HCT116 (cell line): ENCODE measurements at regions not wholly inside any gene's neighbourhood (a gene's known extent, or its start where the extent isn't known, plus 50 kb on each side); places are given as distances from the start of the nearest gene placed in this dataset.

Experiments
- ATAC-seq: fragments of 200-7000 bp; cut with Tn5 transposase; 2 replicates; pipeline ENCODE4 v1.9.1; 2020; ENCODE audit warnings: mild to moderate bottlenecking, moderate library complexity
- BruUV-seq: library from RNA; stranded (reverse); fragments of 400-500 nt; replicated peaks from 2 replicates; lab custom pipeline; 2021; lab: Mats Ljungman, UMichigan
- CTCF ChIA-PET: fragments of 300-600 bp; sonication (Branson Sonifier 250); formaldehyde crosslinking; loops from one replicate; lab custom pipeline; 2021; ENCODE audit warnings: antibody characterized with exemption; lab: Charles Lee
- POLR2A ChIA-PET: fragments of 300-600, 350-600 bp; sonication (Branson Sonifier 250); formaldehyde crosslinking; loops from one replicate; lab custom pipeline; 2021; ENCODE audit warnings: antibody characterized with exemption; lab: Charles Lee
- RAD21 ChIA-PET, 2 experiments: fragments of 300-600 bp; sonication (Branson Sonifier 250); formaldehyde crosslinking; loops; one replicate each; lab custom pipeline; 2023; ENCODE audit warnings: low total read pairs in 2 of 2; ENCODE audit not compliant: uncharacterized antibody in 2 of 2, unreplicated experiment in 2 of 2, low non-redundant PET in 1 of 2; lab: Charles Lee
- DNase-seq: peaks from one replicate; pipeline ENCODE4 v3.0.0-alpha.2; 2010; ENCODE audit warnings: low read depth, low spot score
- H2AFZ ChIP-seq: fragments of 200-600 bp; shearing (Covaris generic), sonication (generic); 2 replicates; pipeline ENCODE4 v1.6.1; 2017; ENCODE audit warnings: low read depth, mixed run types, mixed read lengths, antibody characterized with exemption, low read length; ENCODE audit not compliant: poor library complexity, severe bottlenecking
- H3K27ac ChIP-seq: 2 replicates; pipeline ENCODE4 v1.5.1; 2012; ENCODE audit warnings: low read depth, low read length
- H3K27me3 ChIP-seq: fragments of 200-600 bp; sonication (generic); 2 replicates; pipeline ENCODE4 v1.6.1; 2016; ENCODE audit warnings: mixed run types, low read length, mixed read lengths; ENCODE audit not compliant: insufficient read depth
- H3K36me3 ChIP-seq, 2 experiments: fragments of 200-500 bp in 1 of 2; fragments of 200-600 bp in 1 of 2; sonication (Bioruptor generic) in 1 of 2; sonication (generic) in 1 of 2; 2 replicates each; pipeline versions ENCODE4 v1.5.1 to v1.6.1; 2014 to 2016; ENCODE audit warnings: low read length in 2 of 2, inconsistent platforms in 1 of 2, mixed read lengths in 1 of 2, mixed run types in 1 of 2; ENCODE audit not compliant: insufficient read depth in 2 of 2, control insufficient read depth in 1 of 2
- H3K4me1 ChIP-seq, 2 experiments: fragments of 200-600 bp in 1 of 2; sonication (generic) in 1 of 2; 2 replicates each; pipeline versions ENCODE4 v1.5.1 to v1.6.1; 2012 to 2017; ENCODE audit warnings: low read length in 2 of 2, inconsistent platforms in 1 of 2, mild to moderate bottlenecking in 1 of 2, mixed read lengths in 1 of 2, mixed run types in 1 of 2, moderate library complexity in 1 of 2; ENCODE audit not compliant: insufficient read depth in 2 of 2, control insufficient read depth in 1 of 2
- H3K4me2 ChIP-seq: fragments of 200-600 bp; sonication (generic); 2 replicates; pipeline ENCODE4 v1.6.1; 2017; ENCODE audit warnings: mixed run types, low read length, mixed read lengths
- H3K4me3 ChIP-seq, 2 experiments: fragments of 200-600 bp in 1 of 2; sonication (generic) in 1 of 2; replicated peaks in 1 of 2; 2 replicates each; pipeline ENCODE4 v1.5.1; 2011 to 2016; ENCODE audit warnings: low read length in 2 of 2, control low read depth in 1 of 2, low read depth in 1 of 2, mild to moderate bottlenecking in 1 of 2, mixed read lengths in 1 of 2, mixed run types in 1 of 2
- H3K79me2 ChIP-seq: fragments of 200-600 bp; sonication (generic); 2 replicates; pipeline ENCODE4 v1.6.1; 2017; ENCODE audit warnings: mild to moderate bottlenecking, mixed run types, low read length, moderate library complexity, mixed read lengths; ENCODE audit not compliant: insufficient read depth
- H3K9ac ChIP-seq: fragments of 200-600 bp; sonication (generic); 2 replicates; pipeline ENCODE4 v1.6.1; 2016; ENCODE audit warnings: low read length, mixed read lengths
- H3K9me2 ChIP-seq: fragments of 200-600 bp; sonication (generic), shearing (Covaris generic); 2 replicates; pipeline ENCODE4 v1.6.1; 2017; ENCODE audit warnings: mixed run types, mild to moderate bottlenecking, moderate library complexity; ENCODE audit not compliant: insufficient read depth
- H3K9me3 ChIP-seq, 2 experiments: fragments of 200-500 bp in 1 of 2; fragments of 200-600 bp in 1 of 2; sonication (Bioruptor generic) in 1 of 2; sonication (generic) in 1 of 2; 2 replicates each; pipeline ENCODE4 v1.6.1; 2014 to 2017; ENCODE audit warnings: low read length in 2 of 2, mixed read lengths in 2 of 2, inconsistent platforms in 1 of 2, low read depth in 1 of 2, mild to moderate bottlenecking in 1 of 2, mixed run types in 1 of 2, moderate library complexity in 1 of 2; ENCODE audit not compliant: control insufficient read depth in 1 of 2, insufficient read depth in 1 of 2
- H4K20me1 ChIP-seq: fragments of 200-600 bp; sonication (generic), shearing (Covaris generic); 2 replicates; pipeline ENCODE4 v1.6.1; 2017; ENCODE audit warnings: mixed run types, mild to moderate bottlenecking, moderate library complexity; ENCODE audit not compliant: insufficient read depth
- ELF1 ChIP-seq: IDR thresholded peaks from 2 replicates; pipeline ENCODE4 v1.6.1; 2012; ENCODE audit warnings: low read depth, borderline replicate concordance
- EZH2 ChIP-seq: fragments of 200-600 bp; sonication (generic); IDR thresholded peaks from 2 replicates; pipeline ENCODE4 v1.6.1; 2017; ENCODE audit warnings: antibody characterized with exemption, mixed run types
- FOSL1 ChIP-seq: IDR thresholded peaks from 2 replicates; pipeline ENCODE4 v1.6.1; 2012; ENCODE audit warnings: low read depth
- JUND ChIP-seq: IDR thresholded peaks from 2 replicates; pipeline ENCODE4 v1.6.1; 2012
- POLR2A ChIP-seq: IDR thresholded peaks from 2 replicates; pipeline ENCODE4 v1.7.0; 2011; ENCODE audit warnings: borderline replicate concordance; ENCODE audit not compliant: insufficient read depth, insufficient read length; ENCODE audit errors: extremely low read depth
- POLR2AphosphoS5 ChIP-seq: IDR thresholded peaks from 2 replicates; pipeline ENCODE4 v1.6.1; 2011; ENCODE audit warnings: mild to moderate bottlenecking, low read depth, low read length, moderate library complexity
- RAD21 ChIP-seq: IDR thresholded peaks from 2 replicates; pipeline ENCODE4 v1.6.1; 2012; ENCODE audit warnings: low read depth, mild to moderate bottlenecking
- SP1 ChIP-seq: IDR thresholded peaks from 2 replicates; pipeline ENCODE4 v1.6.1; 2012; ENCODE audit warnings: low read depth
- SRF ChIP-seq: IDR thresholded peaks from 2 replicates; pipeline ENCODE4 v1.6.1; 2012; ENCODE audit warnings: low read depth
- YY1 ChIP-seq: IDR thresholded peaks from 2 replicates; pipeline ENCODE4 v1.6.1; 2011; ENCODE audit warnings: low read length, low read depth, moderate library complexity, mild to moderate bottlenecking; ENCODE audit not compliant: insufficient replicate concordance; ENCODE audit errors: extremely low read depth
- ZFX ChIP-seq: fragments of 450-650 bp; IDR thresholded peaks from 2 replicates; pipeline ENCODE4 v1.6.1; 2017
- ZNF274 ChIP-seq: fragments of 200-500 bp; sonication (Bioruptor generic); IDR thresholded peaks from 2 replicates; pipeline ENCODE4 v1.6.1; 2014; ENCODE audit warnings: mild to moderate bottlenecking, low read depth, low read length, inconsistent platforms
- intact Hi-C: fragments of 100-400 bp; cut with micrococcal nuclease; formaldehyde crosslinking; loops from 2 replicates; pipeline ENCODE4 v1.10.0; 2022
- TF ChIP-seq, protein P1 (sequence below): IDR thresholded peaks from 2 replicates; pipeline ENCODE4 v1.6.1; 2012

DNA sequence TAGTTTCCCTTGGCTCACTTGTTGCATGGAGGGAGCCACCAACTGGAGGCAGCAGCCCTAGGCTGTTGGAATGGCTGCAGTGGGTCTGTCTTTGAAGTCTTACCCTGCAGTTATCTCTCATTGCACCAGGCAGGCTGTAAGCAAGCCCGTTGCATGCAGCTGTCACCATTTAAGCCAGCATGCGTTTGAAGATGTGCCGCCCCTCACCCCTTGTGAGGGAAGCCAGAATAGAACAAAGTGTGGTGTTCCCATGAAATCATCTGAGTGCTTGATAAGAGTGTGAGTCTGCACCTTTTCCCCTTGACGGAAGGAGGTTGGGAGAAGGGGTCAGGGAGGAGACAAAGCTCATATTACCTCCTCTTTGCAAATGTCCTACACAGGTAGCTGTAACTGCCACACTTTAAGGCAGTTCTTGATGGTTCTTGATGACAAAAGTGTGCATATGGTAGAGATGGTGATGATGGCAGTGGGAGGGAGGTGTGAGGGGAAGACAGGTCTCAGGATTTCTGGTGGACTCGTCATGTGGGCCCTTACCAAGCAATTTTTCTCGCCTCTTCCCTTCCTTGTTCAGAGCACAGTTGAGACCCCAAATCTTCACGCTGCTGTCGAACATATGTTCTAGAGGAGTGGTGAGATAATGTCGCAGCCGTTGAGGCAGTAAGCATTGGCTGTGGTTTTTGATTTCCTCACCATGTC, 191.4 kb upstream of the LEF1 start:
- DNase-seq (no peak), ATAC-seq (no peak)
- no peak overlapping the region for H3K9ac ChIP-seq
- POLR2A ChIA-PET: no interaction called here
- no TSS peak for BruUV-seq
- H3K27me3 ChIP-seq: peaks cover 12% of the 10 kb centered on the region; the same call in 1 of the 2 replicates
- H3K4me1 ChIP-seq: no peaks in the 10 kb centered on the region
- no peak overlapping the region for H3K4me3 ChIP-seq
- RAD21 ChIA-PET: no interaction called here
- intact Hi-C loops: no loop called here
- no peak overlapping the region for H3K4me2 ChIP-seq
- no peaks in the 10 kb centered on the region for H3K9me3 ChIP-seq
- CTCF ChIA-PET: no interaction called here
- no peak overlapping the region for H2AFZ ChIP-seq
- no peaks in the 10 kb centered on the region for H3K36me3 ChIP-seq
- H4K20me1 ChIP-seq: no peaks in the 10 kb centered on the region
- TF ChIP-seq ZFX (no peak), SRF (no peak), ZNF274 (no peak), FOSL1 (no peak), POLR2AphosphoS5 (no peak)
- TF ChIP-seq, all 23 proteins: peak for 0
- no peak overlapping the region for H3K27ac ChIP-seq
- H3K9me2 ChIP-seq: no peaks in the 10 kb centered on the region
- no peaks in the 10 kb centered on the region for H3K79me2 ChIP-seq

DNA sequence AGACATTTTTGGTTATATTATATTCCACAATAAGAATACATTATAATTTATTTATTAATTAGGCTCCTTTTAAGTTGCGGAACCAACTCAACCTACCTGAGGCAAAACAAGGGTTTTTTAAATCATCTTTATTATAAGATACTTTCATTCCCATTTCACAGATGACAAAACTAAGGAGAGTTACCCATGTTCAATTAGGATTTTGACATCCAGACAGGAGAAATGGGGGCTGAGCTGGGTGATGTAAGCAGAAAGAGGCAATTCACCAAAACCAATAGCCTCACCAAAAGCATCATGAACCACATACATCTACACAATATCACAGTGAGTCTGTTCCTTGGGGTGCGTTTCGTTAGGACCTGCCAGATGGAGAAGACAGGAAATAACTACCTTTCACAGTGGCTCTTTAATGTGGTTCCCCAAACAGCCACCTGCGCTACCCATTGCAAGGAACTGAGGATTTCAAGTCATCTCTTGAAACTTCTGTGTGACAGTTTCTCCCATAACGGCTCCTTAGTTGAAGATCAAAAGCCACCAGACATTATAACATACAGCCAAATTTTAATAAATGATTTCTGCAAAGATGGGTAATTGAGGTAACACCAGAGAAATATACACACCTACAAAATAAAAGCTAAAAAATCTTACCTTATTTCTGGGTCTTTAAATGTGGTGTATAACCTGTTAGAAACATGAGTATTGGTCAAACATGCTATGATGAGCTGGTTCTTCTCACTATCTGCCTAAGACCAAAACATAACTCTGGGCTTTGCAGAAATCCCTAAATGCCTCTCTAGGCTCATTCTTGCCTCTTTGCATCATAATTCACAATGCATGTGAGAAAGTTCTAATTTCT, 190.6 kb upstream of the LEF1 start:
- TF ChIP-seq FOSL1 (no peak), SRF (no peak), SP1 (no peak), POLR2A (no peak), RAD21 (no peak), ZFX (no peak), EZH2 (no peak), POLR2AphosphoS5 (no peak), JUND (no peak), YY1 (no peak), ELF1 (no peak)
- TF ChIP-seq, protein P1, sequence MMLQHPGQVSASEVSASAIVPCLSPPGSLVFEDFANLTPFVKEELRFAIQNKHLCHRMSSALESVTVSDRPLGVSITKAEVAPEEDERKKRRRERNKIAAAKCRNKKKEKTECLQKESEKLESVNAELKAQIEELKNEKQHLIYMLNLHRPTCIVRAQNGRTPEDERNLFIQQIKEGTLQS: no peak
- H3K27ac ChIP-seq: no peak overlapping the region
- H4K20me1 ChIP-seq: no peaks in the 10 kb centered on the region
- BruUV-seq: no TSS peak
- no peaks in the 10 kb centered on the region for H3K36me3 ChIP-seq
- H3K9me3 ChIP-seq: no peaks in the 10 kb centered on the region
- ChIA-PET RAD21 (no interaction called here), CTCF (no interaction called here), POLR2A (no interaction called here)
- peaks cover 10% of the 10 kb centered on the region; the same call in 1 of the 2 replicates for H3K27me3 ChIP-seq
- H3K4me1 ChIP-seq: no peaks in the 10 kb centered on the region
- H3K79me2 ChIP-seq: no peaks in the 10 kb centered on the region
- intact Hi-C loops: no loop called here
- no peak overlapping the region for H3K4me2 ChIP-seq
- H3K4me3 ChIP-seq: no peak overlapping the region
- no peak overlapping the region for H2AFZ ChIP-seq
- DNase-seq: no peak
- H3K9me2 ChIP-seq: no peaks in the 10 kb centered on the region
- no peak overlapping the region for H3K9ac ChIP-seq
- no peak for ATAC-seq
